Lower leg skin (tissue), 3 donors: ENCODE measurements at regions not wholly inside any gene's neighbourhood (a gene's known extent, or its start where the extent isn't known, plus 50 kb on each side); places are given as distances from the start of the nearest gene placed in this dataset.

Source experiments
- POLR2A ChIP-seq, 2 donors: fragments of 450-650 bp; IDR thresholded peaks; one replicate each; pipeline ENCODE4 v1.6.1; 2016 to 2017; ENCODE audit warnings: antibody characterized with exemption in 2 of 2, mild to moderate bottlenecking in 1 of 2, moderate library complexity in 1 of 2
- TF ChIP-seq, protein P1 (sequence below), 3 donors: fragments of 450-650 bp; IDR thresholded peaks; one replicate each; pipeline ENCODE4 v1.5.1; 2016; ENCODE audit warnings: antibody characterized with exemption in 3 of 3, mild to moderate bottlenecking in 3 of 3, moderate library complexity in 2 of 3

DNA sequence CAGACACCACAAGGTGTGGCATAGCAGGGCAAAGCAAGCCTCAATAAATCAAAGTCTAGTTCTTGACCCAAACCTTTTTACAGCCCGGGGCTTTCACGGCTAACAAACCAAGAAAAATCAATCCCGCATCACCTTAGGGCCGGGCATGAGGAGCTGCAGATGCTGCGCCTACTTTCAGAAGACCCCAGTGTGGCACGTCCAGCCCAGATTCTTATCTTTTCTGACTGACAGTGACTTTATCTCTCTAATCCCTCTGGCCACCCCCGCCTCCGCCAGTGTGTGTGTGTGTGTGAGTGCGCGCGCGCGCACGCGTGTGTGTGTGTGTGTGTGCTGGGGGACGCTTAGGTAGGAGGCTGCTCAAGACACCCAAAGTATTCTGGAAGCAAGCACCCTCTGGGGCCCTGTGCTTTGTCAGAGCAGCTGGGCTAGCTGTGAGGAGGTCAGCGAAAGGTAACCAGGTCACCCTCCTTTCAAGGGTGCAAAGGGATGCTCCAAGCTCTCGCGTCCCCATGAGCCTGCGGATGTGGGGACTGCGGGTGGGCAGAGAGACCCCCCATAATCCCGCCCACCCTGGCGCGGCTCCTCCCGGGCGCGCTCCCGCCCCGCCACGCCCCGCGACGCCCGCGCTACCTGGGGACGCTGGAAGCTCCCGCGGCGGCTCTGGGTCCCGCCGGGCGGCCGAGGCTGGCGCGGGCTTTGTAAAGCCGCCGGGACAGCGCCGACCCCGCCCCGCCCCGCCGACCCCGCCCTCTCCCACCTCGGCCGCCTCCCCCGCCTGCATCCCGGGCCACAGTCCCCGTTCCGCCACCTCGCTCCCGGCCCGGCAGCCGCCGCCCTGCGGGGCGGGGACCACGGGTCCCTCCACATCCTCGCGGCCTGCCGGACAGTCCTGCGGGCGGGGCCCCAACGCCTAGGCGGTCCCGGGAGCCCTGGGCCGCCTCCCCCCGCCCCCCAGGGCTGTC is 57.1 kb upstream of the RHOBTB1 start:
- TF ChIP-seq, protein P1, sequence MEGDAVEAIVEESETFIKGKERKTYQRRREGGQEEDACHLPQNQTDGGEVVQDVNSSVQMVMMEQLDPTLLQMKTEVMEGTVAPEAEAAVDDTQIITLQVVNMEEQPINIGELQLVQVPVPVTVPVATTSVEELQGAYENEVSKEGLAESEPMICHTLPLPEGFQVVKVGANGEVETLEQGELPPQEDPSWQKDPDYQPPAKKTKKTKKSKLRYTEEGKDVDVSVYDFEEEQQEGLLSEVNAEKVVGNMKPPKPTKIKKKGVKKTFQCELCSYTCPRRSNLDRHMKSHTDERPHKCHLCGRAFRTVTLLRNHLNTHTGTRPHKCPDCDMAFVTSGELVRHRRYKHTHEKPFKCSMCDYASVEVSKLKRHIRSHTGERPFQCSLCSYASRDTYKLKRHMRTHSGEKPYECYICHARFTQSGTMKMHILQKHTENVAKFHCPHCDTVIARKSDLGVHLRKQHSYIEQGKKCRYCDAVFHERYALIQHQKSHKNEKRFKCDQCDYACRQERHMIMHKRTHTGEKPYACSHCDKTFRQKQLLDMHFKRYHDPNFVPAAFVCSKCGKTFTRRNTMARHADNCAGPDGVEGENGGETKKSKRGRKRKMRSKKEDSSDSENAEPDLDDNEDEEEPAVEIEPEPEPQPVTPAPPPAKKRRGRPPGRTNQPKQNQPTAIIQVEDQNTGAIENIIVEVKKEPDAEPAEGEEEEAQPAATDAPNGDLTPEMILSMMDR (IDR thresholded peaks at IDR 0.05) = no peak
- TF ChIP-seq POLR2A (IDR thresholded peaks at IDR 0.05) = no peak
